Fibroblast of villous mesenchyme (primary cell): ENCODE measurements at regions not wholly inside any gene's neighbourhood (a gene's known extent, or its start where the extent isn't known, plus 50 kb on each side); places are given as distances from the start of the nearest gene placed in this dataset.

Source experiments
- DNase-seq: peaks from one replicate; pipeline ENCODE4 v3.0.0-alpha.2; 2010; ENCODE audit warnings: low read depth
- H3K4me3 ChIP-seq: 2 replicates; pipeline ENCODE4 v1.5.1; 2011; ENCODE audit warnings: low read depth, mild to moderate bottlenecking, low read length
- CTCF ChIP-seq: IDR thresholded peaks from 2 replicates; pipeline ENCODE4 v1.5.1; 2012; ENCODE audit warnings: low read depth, mild to moderate bottlenecking, low read length; ENCODE audit not compliant: insufficient read depth

DNA sequence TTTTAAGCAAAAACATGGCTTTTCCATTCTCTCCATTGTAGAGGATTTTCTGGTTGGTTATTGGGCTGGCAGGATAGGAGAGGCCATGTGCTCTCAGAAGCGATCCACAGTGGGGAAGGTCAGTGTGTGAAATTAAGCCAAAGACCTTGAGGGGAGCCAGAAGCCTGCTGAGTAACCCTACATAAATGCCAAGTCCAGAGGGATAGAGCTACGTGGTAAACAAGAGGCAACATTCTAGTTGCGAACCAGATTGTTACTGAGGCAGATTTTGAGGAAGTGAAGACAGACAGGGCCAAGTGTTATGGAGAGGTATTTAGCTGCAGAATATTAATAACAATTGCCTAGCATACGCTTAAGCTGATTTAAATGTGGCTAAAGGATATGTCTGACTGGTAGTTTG is 592.8 kb upstream of the GBE1 start:
- no peak for TF ChIP-seq CTCF
- no peak for DNase-seq

DNA sequence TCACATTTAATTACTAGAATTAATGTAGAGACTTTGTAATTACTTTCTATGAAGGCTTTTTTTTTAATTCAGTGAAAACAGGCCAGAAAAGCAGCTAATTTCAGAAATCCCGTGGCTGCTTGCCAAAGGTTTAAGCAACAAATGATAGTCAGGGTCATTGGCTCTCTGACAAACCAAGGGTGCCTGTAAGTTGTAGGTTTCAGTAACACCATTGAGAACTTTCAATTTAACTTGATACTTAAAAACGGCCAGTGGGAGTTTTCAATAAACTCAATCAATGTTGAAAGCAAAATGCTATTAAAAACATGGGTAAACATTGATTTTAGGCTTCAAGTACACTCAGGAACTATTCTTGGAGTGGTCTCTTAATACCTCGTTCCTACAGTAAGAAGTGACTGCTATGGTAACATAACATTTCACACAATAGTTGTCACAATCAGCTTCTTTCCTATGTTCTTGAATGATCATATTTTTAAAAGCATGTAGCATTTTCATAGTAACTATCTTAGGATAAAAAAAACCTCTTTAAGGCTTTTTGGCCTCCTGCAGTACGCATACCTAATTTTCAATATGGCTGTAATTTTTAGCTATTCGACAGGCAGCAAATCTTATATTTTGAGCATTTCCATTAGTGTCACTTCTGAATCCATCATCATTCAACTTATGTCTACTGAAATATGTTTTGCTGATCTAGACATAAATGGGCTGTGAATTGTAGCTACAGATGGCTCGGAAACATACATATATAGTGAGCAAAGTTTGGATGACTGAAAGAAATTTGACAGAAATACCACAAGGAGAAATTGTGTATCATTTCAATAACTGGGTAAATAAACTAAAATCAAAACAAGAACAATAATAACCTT is 592.1 kb upstream of the GBE1 start:
- no peak for DNase-seq
- no peak overlapping the region for H3K4me3 ChIP-seq
- no peak for TF ChIP-seq CTCF

More for the DNA sequence above, 592.8 kb upstream of the GBE1 start:
- H3K4me3 ChIP-seq: no peak overlapping the region

GRCh38 chr3:82347585-82347984 is 586.1 kb upstream of the GBE1 start:
- no peak for DNase-seq
- no peak overlapping the region for H3K4me3 ChIP-seq
- TF ChIP-seq CTCF: no peak

DNA sequence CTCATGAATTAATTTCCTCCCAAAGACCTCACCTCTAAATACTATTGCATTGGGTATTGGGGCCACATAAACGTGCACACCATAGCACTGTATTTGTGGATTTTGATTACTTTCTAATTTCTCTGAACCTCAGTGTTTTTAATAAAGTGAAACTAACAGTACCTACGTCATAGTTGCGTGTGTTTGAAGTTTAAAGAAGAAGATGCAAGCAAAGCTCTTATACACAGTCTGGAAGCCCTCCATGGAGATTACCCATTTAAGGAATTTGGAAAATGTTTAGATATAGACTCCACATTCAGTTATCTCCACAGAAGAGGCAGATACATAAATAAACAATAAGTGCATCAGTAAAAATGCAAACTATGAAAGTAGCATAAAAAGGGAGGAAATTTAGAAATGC is 581.1 kb upstream of the GBE1 start:
- no peak for TF ChIP-seq CTCF
- H3K4me3 ChIP-seq: no peak overlapping the region
- DNase-seq: no peak

GRCh38 chr3:82329300-82329699 is 567.9 kb upstream of the GBE1 start:
- no peak for TF ChIP-seq CTCF
- no peak overlapping the region for H3K4me3 ChIP-seq
- DNase-seq: no peak

GRCh38 chr3:82311901-82312300 is 550.5 kb upstream of the GBE1 start:
- H3K4me3 ChIP-seq: no peak overlapping the region
- DNase-seq: no peak
- no peak for TF ChIP-seq CTCF

DNA sequence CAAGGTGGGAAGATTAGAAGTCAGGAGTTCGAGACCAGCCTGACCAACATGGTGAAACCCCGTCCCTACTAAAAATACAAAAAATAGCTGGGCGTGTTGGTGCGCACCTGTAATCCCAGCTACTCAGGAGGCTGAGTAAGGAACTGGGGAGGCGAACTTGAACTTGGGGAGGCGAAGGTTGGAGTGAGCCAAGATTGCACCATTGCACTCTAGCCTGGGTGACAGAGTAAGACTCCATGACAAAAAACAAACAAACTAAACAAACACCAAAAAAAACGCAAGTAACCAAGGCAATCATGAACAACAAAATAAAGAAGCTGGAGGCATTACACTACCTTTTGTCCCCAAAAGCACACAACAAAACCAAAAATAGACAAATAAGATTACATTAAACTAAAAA is 547.3 kb upstream of the GBE1 start:
- H3K4me3 ChIP-seq: no peak overlapping the region
- no peak for DNase-seq
- no peak for TF ChIP-seq CTCF
